ENCODE measurements at regions not wholly inside any gene's neighbourhood (a gene's known extent, or its start where the extent isn't known, plus 50 kb on each side); places are given as distances from the start of the nearest gene placed in this dataset.

DNA sequence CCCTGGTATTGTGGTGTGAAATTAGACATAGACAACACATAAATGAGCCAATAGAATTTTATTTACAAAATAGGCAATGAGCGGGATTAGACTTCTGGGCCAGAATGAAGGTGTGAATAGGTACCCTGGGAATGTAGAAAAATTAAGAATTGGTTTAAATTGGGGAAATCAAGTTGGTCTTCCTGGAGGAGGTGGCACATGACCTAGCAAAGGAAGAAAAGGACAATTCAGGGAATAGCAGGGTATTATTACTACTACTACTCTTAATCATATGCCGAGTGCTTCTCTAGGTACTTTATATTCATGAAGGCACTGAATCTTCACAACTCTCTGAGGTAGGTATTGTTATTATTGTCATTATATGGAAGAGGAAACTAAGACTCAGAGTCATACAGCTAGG, 202.1 kb downstream of the LHFPL1 start:
- WGBS, 2 experiments (ENCODE audit: extremely low coverage in 1 of 2, insufficient coverage in 1 of 2, insufficient read length in 1 of 2, insufficient replicate concordance in 2 of 2, low coverage in 1 of 2, low lambda C conversion rate in 2 of 2, missing lambda C conversion rate in 1 of 2), result 89% methylated on average over 2 of the region's 2 CpGs; no CpG with 5 or more reads in 1 of the 2 experiments
- no peak overlapping the region for H3K23ac ChIP-seq (ENCODE audit: insufficient read length)
- TF ChIP-seq NANOG (IDR thresholded peaks at IDR 0.05; ENCODE audit: insufficient read depth, low read depth, low read length, poor library complexity, severe bottlenecking) (no peak), JUN (IDR thresholded peaks at IDR 0.05; ENCODE audit: low read depth, low read length) (no peak), SIRT6 (IDR thresholded peaks at IDR 0.05; ENCODE audit: low read length) (no peak), FOSL1 (IDR thresholded peaks at IDR 0.05; ENCODE audit: insufficient read depth, low read depth, low read length) (no peak), POLR2A (IDR thresholded peaks at IDR 0.05; ENCODE audit: control extremely low read depth in 1 of 2, low read depth in 2 of 2, low read length in 2 of 2) (no peak), CREB1 (IDR thresholded peaks at IDR 0.05) (no peak), SAP30 (IDR thresholded peaks at IDR 0.05; ENCODE audit: insufficient read depth, insufficient replicate concordance, low read length) (no peak)
- TF ChIP-seq, protein P1, sequence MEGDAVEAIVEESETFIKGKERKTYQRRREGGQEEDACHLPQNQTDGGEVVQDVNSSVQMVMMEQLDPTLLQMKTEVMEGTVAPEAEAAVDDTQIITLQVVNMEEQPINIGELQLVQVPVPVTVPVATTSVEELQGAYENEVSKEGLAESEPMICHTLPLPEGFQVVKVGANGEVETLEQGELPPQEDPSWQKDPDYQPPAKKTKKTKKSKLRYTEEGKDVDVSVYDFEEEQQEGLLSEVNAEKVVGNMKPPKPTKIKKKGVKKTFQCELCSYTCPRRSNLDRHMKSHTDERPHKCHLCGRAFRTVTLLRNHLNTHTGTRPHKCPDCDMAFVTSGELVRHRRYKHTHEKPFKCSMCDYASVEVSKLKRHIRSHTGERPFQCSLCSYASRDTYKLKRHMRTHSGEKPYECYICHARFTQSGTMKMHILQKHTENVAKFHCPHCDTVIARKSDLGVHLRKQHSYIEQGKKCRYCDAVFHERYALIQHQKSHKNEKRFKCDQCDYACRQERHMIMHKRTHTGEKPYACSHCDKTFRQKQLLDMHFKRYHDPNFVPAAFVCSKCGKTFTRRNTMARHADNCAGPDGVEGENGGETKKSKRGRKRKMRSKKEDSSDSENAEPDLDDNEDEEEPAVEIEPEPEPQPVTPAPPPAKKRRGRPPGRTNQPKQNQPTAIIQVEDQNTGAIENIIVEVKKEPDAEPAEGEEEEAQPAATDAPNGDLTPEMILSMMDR (IDR thresholded peaks at IDR 0.05; ENCODE audit: control extremely low read depth in 1 of 3, insufficient read depth in 1 of 3, low read depth in 1 of 3, low read length in 3 of 3), result no peak
- ChIA-PET POLR2A (ENCODE audit: partially characterized antibody) (no interaction called here), CTCF (ENCODE audit: partially characterized antibody) (no interaction called here)
- H2BK120ac ChIP-seq (replicated peaks; ENCODE audit: low read depth, low read length), result no peak overlapping the region
- H3K9me3 ChIP-seq (ENCODE audit: insufficient read depth in 2 of 2, low read depth in 1 of 2, low read length in 1 of 2), result no peaks in the 10 kb centered on the region
- no peak overlapping the region for H3K4me2 ChIP-seq (ENCODE audit: insufficient read depth in 1 of 2, low read depth in 2 of 2, low read length in 2 of 2)
- H2BK12ac ChIP-seq (ENCODE audit: low read depth, low read length), result no peak overlapping the region
- H3K79me1 ChIP-seq (ENCODE audit: low read depth, low read length), result no peaks in the 10 kb centered on the region
- H3K4me1 ChIP-seq (replicated peaks in 1 of 4; ENCODE audit: control insufficient read depth in 3 of 4, insufficient read depth in 4 of 4, low read length in 3 of 4), result peaks cover 0 to 3% (median 0%) of the 10 kb centered on the region in 4 experiments; a peak in 2 of 7 replicates
- H3K9ac ChIP-seq (replicated peaks in 1 of 4; ENCODE audit: extremely low read depth in 1 of 4, low read depth in 3 of 4, low read length in 3 of 4), result no peak overlapping the region
- no peak overlapping the region for H2AFZ ChIP-seq (ENCODE audit: low read length)
- H4K20me1 ChIP-seq (replicated peaks in 1 of 2; ENCODE audit: control insufficient read depth in 1 of 2, insufficient read depth in 2 of 2, low read length in 2 of 2), result no peaks in the 10 kb centered on the region
- no peak overlapping the region for H4K91ac ChIP-seq (replicated peaks; ENCODE audit: insufficient read length, low read length)
- H3K23me2 ChIP-seq (ENCODE audit: low read depth, low read length), result no peaks in the 10 kb centered on the region
- no peaks in the 10 kb centered on the region for H3K36me3 ChIP-seq (ENCODE audit: control insufficient read depth in 2 of 4, insufficient read depth in 4 of 4, low read length in 3 of 4)
- no peak overlapping the region for H3K14ac ChIP-seq (ENCODE audit: insufficient read length)
- H3K4ac ChIP-seq (replicated peaks; ENCODE audit: insufficient read length, low read depth, low read length), result no peak overlapping the region
- no peak overlapping the region for H3K18ac ChIP-seq (ENCODE audit: extremely low read depth, low read length)
- no peak overlapping the region for H4K8ac ChIP-seq (ENCODE audit: extremely low read depth, insufficient read depth, low read length)
- no peak overlapping the region for H2BK20ac ChIP-seq (ENCODE audit: low read length)
- no peak overlapping the region for H2AK5ac ChIP-seq (ENCODE audit: low read depth, low read length)
- H3K27ac ChIP-seq (ENCODE audit: low read depth, low read length), result no peak overlapping the region
- DNase-seq (ENCODE audit: low read depth in 1 of 2, low spot score in 2 of 2), result no peak
- no peaks in the 10 kb centered on the region for H3K27me3 ChIP-seq (replicated peaks in 1 of 4; ENCODE audit: control insufficient read depth in 3 of 4, extremely low read depth in 1 of 4, insufficient read depth in 3 of 4, low read length in 3 of 4)
- FAIRE-seq, result no peak
- H3K4me3 ChIP-seq (ENCODE audit: extremely low read depth in 1 of 4, insufficient read depth in 2 of 4, low read depth in 3 of 4, low read length in 4 of 4), result no peak overlapping the region
- H2BK5ac ChIP-seq (ENCODE audit: low read depth, low read length), result no peak overlapping the region
- no peak overlapping the region for H3K56ac ChIP-seq (replicated peaks; ENCODE audit: insufficient read length, low read depth, low read length)
- H4K5ac ChIP-seq (ENCODE audit: insufficient read length, low read depth, low read length), result no peak overlapping the region
- H2BK15ac ChIP-seq (ENCODE audit: low read length), result no peak overlapping the region
- H3K79me2 ChIP-seq (ENCODE audit: control insufficient read depth in 1 of 2, insufficient read depth in 2 of 2, low read length in 2 of 2), result no peaks in the 10 kb centered on the region
